Left kidney (tissue), 1 donor: ENCODE measurements at regions not wholly inside any gene's neighbourhood (a gene's known extent, or its start where the extent isn't known, plus 50 kb on each side); places are given as distances from the start of the nearest gene placed in this dataset.
A peak's percentile ranks its signal among the peaks of the same experiment; 100 is the strongest.
"Not testable (repeated sequence)": the region's sequence is repeated elsewhere in the genome, so short reads cannot be mapped to it uniquely, and the experiment has no call there.

Experiments
- DNase-seq: peaks from one replicate; pipeline ENCODE4 v3.0.0-alpha.2; 2013

DNA sequence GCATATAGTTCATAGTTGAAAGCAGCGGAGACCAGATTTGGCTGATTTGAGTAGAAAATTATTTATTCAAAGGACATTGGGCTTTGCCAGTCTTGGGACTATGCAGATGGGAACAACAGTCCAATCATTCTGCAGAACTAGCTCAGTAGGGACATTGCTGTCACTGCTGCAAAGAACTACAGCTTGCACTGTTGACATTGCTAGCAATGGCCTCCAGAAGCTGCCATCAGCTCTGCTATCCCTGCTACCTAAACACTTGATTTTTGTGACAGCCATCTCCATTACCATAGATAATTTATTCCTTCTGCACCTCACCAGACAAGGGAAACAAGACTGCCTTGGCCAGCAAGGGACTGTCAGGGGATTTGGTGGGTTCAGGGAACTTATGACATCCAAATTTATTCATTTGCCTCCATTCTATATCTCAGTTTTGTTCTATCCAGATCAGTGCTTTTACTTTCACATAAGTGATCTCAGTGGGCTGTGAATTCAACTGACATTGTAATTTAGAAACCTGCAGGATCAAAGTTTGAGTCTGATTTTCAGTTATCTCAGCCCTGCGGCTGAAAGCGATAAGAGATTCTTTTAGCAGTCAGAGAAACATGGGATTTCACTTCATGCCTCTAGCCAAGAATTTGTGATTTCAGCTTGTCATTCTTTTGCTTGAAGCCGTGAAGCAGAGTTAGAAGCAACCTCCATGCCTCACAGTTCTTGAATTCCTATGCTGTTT is 136.7 kb upstream of the FBXO33 start:
- DNase-seq = no peak

DNA sequence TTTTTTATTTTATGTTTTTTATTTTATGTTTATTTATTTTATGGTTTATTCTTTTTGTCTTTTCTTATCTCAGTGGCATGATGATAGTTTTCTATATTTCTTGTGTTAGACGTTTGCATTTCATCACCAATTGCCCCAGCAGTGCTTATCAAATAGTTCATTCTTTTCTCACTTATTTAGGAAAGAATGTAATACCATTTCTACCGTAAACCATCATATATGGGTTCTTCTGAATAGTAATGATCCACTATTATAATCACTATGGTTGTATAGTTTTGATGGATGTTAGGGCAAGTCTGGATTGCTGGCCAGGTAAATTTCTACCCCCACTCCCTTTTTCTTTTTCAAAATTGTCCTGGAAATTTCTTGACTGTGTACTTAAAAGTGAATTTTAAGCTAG is 134.6 kb upstream of the FBXO33 start:
- no peak for DNase-seq

GRCh38 chr14:39563361-39563760 is 131.1 kb upstream of the FBXO33 start:
- DNase-seq = no peak

GRCh38 chr14:39562175-39562574 is 129.9 kb upstream of the FBXO33 start:
- no peak for DNase-seq

DNA sequence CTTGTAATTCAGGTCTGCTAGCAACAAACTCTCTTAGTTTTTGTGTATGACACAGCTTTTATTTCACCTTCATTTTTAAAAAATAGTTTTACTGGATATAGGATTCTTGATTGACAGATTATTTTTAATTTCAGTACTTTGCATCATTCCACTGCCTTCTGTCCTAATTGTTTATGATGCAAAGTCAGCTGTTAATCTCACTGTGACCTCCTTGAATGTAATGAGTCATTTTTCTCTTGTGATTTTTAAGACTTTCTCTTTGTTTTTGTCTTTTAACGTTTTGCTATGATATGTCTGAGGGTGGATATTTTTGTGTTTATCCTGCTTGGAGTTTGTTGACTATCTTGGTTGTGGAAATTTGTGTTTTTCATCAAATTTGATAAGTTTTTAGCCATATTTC is 126.3 kb upstream of the FBXO33 start:
- DNase-seq = no peak

DNA sequence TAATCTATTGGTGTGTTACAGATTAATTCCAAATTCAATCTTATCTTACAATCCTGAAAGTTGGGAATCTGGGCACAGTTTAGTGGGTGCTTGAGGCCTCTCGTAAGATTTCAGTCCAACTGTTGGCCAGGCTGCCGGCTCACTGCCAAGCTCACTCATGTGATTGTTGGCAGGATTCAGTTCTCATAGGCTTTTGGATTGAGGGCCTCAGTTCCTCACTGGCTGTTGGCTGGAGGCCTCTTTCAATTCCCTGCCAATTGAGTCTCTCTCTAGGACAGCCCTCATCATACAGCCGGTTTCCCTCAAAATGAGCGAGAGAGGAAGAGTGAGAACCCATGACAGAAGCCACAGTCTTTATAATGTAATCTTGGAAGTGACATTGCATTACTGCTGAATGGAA is 123.5 kb upstream of the FBXO33 start:
- no peak for DNase-seq

- peak; percentile 46 for DNase-seq
These were observed 122.3 kb upstream of the FBXO33 start for GRCh38 chr14:39554576-39554975.

DNA sequence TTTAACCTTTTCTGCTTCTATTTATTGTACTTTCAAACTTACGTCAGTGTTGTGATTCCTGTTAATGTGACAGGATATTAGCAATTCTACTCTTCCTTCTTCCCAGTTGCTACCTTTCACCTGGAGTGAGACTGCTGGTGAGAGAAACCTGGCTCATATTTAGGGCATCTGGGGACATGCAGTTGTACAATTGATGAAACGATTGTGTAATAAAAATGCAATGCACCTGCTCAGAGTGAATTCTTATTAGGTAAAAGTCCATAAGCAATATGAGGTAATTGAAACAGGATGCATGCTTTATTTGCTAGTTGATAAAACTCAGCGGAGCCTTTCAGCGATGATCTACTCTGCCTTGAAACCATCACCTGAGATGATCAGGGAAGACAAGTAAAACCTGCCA is 116.1 kb upstream of the FBXO33 start:
- no peak for DNase-seq

- no peak for DNase-seq
These were observed 115.6 kb upstream of the FBXO33 start for GRCh38 chr14:39547845-39548244.

GRCh38 chr14:39505812-39506211 is 73.6 kb upstream of the FBXO33 start:
- DNase-seq = no peak

DNA sequence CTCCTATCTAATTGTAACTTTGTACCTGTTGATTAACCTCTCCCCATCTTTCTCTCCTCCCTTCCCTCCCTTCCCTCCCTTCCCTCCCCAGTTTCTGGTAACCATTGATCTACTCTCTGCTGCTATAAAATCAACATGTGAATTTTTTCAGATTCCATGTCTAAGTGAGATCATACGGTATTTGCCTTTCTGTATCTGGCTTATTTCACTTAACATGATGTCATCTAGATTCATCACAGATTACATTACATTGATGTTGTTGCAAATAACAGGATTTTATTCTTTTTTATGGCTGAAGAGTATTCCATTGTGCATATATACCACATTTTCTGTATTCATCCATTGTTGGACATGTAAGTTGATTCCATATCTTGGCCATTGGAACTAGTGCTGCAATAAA is 68.0 kb upstream of the FBXO33 start:
- DNase-seq = no peak

- no peak for DNase-seq
These were observed 67.3 kb upstream of the FBXO33 start for GRCh38 chr14:39499514-39499913.

- not testable (repeated sequence) for DNase-seq
These were observed 65.4 kb upstream of the FBXO33 start for GRCh38 chr14:39497677-39498076.

GRCh38 chr14:39492267-39492666 is 60.0 kb upstream of the FBXO33 start:
- DNase-seq = no peak

DNA sequence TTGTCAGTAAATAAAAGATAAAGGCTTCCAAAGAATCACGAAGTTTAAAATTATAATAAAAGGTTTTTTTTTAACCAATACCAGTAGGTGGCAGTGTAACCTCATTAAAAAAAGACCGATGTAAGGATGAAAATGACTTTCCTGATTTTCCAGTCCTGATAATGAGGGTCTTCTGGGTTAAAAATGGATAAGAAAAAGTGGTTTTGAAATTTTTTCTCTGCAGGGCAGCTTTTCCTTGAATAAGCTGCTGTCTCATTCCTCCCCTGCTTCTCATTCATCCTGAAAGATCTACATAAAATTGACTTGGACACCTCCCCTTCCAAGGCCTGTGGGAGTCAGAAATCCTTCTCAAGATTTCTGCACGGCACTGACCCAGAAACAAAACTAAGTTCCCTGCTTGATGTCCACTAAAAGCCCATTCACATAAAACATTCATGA is 58.9 kb upstream of the FBXO33 start:
- peak; percentile 61 for DNase-seq

DNA sequence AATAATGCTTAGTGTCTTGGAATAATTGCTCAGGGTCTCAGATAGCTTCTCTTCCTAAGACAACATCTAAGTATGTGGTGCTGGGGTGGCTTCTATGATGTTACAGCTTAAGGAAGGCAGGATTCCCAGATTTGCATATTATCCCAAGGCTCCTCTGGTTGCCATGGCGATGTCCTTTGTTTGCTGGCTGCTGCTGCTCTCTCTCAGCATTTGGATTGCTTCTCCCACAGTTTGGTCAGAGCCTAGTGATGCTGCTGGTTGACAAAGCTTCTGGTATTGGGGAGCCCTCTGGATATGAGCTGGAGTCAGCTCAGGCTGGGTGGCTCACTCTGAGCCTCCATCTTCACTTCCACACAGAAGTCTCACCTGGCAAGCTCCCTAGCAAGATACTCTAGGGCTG is 56.4 kb upstream of the FBXO33 start:
- DNase-seq = no peak

DNA sequence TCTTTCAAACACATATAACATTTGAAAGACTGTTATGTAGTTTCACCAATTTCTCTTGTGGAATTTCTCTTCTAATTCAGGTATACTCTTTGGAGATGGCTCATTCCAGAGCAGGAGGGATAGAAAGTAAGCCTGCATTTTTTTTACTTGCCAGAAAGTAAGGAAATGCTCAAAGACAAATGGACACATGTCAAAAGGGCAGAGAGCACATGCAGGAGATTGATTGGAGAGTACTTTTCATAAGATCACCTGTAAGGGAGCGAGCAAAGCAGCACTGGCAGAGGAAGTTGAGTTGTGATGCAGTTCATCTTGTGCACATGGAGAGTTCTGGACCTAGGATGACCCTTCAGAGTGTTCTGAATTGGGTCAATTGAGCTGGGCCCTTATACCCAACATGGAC is 51.4 kb upstream of the FBXO33 start:
- DNase-seq = no peak
